GM21447 (cell line): ENCODE measurements at regions not wholly inside any gene's neighbourhood (a gene's known extent, or its start where the extent isn't known, plus 50 kb on each side); places are given as distances from the start of the nearest gene placed in this dataset.
"Not testable (repeated sequence)": the region's sequence is repeated elsewhere in the genome, so short reads cannot be mapped to it uniquely, and the experiment has no call there.

Experiments used
- ATAC-seq: cut with Tn5 transposase; IDR thresholded peaks from one replicate; pipeline ENCODE4 v1.9.1; 2021; ENCODE audit not compliant: unreplicated experiment

DNA sequence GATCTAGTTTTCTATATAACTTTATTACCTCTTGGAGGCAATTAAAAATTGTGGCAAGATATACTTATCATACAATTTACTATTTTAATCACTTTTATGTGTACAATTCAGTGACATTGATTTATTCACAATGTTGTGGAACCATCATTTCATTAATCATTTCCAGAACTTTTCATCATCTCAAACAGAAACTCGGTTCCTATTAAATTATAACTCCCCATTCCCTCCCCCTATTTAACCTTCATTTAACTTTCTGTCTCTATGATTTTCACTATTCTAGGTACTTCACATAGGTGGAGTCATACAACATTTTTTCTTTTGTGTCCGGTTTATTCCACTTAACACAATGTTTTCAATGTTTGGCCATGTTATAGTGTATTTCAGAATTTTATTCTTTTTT, 252.8 kb downstream of the REEP3 start:
- ATAC-seq = no peak

DNA sequence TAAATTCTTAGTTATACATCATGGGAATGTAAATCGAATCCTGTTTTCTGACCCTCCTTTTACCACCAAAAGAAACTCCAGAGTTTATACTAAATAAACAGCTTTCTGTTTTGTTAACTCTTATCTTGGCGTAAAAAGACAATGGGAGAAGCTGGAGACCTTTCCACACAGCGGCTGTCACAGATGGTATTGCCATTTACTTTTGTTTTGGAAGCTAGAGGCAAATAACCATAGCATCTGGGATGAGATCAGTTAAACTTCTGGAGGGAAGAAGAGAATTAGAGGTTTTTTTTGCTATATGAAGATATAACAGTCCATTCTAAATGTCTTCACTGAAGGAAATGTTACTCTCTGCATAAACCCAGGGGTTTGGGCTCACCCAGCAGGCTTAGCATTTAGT, 258.9 kb downstream of the REEP3 start:
- no peak for ATAC-seq

DNA sequence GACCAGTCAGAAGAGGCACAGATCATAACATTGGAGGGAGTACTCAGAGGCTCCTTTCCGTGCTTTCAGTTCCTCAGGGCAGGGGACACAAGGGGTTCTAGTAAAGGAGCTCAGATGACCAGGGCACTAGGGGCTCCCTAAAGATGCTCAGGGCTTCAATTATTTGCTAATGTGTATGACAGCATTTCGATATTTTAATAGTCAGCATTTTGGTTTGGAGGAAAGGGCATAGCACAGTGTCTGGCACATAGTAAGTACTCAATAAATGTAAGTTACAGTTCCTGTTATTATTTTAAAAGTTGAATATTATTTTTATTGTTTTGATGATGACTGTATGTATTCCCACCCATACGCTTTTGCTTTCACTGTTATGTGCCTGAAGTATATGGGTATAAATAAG, 260.0 kb downstream of the REEP3 start:
- ATAC-seq = no peak

DNA sequence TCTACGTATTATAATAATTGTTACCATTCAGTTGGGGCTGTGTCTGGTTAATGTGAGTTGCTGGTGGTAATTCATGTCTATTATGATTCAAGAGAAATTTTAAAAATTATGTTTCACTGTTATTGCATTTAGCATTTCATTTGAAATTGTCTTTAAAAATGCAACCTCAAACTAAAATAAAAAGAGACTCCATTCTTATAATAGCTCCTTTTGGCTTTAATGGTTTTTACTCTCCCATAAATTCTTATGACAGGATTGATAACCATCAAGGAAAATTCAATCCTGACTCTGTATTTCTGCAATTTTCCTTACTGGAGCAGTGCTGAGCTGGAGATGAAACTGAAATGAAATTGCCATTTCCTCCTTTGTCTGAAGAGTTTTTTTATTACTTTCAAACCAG, 262.7 kb downstream of the REEP3 start:
- no peak for ATAC-seq

DNA sequence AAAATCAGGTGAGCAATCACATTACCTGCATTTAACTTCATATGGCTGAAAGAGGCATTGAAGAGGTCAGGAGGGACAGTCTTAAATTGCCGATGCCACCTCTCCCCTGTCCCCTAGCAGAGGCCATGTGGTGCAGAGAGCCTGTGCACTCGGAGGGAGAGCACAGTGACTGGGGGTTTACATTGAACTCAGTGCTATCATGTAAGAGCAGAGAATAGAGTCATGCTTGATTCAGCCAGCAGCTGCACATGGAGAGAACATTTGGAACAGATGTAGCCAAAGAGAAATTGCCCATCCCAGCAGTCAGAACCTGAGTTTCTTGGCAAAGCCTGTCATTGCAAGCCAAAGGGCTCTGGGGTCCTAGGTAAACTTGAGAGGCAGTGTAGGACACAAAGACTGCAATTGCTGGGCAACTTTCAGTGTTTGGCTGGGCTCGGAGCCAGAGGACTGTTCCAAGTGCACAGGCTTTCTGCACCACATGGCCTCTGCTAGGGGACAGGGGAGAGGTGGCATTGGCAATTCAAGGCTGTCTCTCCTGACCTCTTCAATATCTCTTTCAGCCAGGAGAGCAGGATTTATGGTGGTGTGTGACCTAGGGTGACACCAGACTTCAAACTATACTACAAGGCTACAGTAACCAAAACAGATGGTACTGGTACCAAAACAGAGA, 267.1 kb downstream of the REEP3 start:
- no peak for ATAC-seq

DNA sequence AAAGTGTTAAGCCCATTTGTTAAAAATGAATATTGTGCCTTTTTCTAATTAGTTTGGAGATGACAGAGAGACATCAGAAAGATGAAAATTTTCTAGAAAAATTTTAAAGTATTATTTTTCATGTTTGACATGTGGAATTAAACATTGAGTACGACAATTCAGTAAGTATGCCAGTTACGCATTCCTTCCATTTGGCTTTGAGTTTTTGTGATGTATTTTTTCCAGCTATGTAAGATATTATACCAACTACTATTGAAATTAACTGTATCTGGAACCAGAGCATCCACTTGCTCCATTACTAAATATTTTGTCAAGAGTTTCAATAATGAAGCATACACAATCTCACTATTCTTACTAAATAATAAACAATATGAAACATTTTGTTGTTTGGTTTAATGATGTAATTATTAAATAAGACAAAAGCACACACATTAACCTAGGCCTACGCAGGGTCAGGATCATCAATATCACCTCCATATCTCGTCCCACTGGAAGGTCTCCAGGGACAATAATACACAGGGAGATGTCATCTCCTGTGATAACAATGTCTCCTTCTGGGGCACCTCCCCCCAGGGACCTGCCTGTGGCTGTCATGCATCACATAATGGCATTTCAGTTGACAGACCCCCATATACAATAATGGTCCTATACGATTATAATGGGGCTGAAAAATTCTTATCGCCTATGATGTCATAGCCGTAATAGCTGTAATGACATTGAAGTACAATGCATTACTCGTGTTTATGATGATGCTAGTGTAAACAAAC, 274.1 kb downstream of the REEP3 start:
- no peak for ATAC-seq

DNA sequence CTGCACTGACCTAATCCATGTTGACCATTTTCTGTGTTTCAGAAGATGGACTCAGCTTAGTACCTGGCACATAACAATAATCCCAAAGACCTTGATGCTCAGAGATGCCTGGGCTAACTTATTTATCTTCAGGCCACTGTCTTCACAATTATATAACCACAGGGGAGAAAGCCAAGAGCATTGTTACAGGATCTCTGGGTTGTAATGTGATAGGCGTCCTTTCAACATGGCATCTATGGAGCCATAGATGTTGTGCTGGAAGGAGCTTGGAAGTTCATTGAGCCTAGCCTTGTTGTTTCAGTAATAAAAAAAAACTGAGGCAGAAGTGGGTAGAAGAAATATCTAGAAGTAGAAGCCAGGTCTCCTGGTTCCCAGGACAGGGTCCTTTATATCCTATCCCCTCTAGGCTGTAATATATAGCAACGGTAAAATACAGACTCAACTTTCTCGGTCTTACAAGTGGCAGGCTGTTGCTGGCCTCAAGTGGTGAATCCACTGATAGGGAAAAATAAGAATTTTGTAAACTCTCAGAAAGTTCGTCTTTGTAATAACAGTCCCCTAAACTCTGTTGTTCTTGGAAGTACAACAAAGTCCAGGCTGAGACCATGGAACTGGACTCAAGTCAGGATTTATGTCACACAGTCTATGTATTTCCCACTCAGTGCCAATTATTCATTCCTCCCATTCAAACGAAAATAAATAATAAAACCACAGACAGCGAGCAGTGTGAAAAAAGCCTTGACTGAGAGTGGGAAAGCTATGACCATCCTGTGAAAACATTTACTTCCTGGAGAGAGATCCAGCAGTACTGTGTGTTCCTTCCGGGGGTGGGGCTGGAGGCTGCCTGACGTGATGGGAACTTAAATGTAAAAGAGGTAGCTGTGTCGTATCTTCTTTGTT, 277.6 kb downstream of the REEP3 start:
- ATAC-seq = no peak

DNA sequence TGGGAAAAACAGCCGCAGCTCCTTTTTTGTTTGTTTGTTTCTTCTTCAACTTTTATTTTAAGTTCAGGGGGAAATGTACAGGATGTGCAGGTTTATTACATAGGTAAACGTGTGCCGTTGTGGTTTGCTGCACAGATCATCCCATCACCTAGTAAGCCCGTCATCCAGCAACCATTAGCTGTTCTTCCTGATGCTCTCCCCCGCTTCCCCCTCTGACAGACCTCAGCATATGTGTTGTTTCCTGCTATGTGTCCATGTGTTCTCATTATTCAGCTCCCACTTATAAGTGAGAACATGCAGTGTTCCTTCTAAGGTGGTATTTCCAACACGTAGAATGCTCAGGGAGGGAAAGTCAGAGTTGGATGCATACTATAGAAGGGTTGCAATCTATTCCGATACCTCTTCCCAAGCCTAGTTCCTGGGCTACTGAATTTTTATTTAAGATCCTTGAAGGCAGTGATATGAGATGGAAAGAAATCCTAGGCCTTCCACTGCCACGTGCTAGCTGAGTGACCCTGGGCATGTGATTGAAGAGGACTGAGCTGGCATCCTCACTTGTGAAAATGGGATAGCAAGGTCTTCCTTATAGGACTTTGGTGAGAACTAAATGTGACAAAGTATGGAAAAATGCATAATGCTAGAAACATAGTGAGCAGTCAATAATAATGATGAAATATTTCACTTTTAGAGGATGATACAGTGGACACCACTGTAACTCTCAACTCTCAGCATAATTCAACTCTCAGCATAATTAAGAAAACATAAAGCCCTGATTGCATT, 278.5 kb downstream of the REEP3 start:
- no peak for ATAC-seq

DNA sequence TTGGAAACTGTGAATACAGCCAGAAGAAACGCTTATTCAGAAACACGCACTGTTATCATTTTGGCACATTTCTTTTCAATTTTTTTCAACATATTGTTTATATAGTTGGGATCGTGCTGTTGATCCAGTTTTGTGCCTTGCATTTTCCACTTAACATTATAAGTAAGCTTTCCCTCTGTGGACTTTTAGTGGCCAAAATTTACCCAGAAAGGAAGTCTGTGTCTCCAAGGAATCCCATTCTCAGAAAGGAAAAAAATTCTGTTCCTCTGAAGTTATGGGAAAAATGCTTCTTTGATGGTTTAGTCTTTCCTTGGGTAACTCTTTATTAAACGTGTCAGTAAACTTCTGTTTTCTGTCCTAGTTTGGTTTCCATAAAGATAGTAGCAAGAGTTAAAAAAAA, 280.0 kb downstream of the REEP3 start:
- no peak for ATAC-seq

DNA sequence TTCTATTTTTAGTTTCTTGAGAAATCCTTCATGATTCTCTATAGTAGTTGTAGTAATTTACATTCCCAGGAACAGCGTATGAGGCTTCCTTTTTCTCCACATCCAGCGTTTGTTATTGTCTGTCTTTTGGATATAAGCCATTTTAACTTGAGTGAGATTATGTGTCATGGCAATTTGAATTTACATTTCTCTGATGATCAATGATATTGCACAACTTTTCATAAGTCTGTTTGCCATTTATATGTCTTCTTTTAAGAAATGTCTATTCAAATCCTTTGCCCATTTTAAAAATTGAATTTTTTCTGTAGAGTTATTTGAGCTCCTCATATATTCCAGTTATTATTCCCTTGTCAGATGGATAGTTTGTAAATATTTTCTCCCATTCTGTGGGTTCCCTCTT, 285.1 kb downstream of the REEP3 start:
- ATAC-seq = no peak

DNA sequence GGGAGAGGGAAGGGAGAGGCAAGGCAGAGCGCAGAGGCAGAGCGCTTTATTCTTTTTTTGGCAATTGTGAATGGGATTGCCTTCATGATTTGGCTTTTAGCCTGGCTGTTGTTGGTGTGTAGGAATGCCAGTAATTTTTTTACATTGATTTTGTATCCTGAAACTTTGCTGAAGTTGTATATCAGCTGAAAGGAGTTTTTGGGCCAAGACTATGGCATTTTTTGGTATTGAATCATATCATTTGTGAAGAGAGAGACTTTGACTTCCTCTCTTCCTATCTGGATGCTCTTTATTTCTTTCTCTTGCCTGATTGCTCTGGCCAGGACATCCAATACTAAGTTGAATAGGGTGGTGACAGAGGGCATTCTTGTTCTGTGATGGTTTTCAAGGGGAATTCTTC, 291.3 kb downstream of the REEP3 start:
- no peak for ATAC-seq

DNA sequence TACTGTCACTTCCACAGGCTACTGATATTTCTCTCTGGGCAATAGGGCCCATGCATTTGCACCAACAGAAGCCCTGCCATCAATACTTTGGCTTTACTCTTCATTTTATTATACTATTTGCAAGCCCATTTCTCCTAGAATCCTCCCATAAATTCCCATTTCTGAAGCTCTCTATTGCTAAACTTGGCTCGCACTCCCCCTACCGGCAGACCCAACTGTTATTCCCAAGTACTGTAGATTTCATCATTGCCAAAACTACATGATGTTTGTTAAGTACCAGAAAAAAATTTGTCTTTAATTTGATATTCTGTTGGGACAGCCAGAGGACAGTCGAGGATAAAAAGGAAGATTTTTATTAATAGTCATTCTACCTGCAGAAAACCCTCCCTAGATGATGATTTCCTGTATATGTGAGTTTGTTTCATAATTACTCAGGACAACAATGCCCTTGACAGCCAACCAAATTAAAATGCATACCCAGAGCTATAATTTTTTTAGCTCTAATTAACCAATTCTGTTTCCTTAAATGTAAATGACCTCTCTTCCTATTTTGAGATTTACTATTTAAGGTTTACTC, 298.6 kb downstream of the REEP3 start:
- ATAC-seq = no peak

DNA sequence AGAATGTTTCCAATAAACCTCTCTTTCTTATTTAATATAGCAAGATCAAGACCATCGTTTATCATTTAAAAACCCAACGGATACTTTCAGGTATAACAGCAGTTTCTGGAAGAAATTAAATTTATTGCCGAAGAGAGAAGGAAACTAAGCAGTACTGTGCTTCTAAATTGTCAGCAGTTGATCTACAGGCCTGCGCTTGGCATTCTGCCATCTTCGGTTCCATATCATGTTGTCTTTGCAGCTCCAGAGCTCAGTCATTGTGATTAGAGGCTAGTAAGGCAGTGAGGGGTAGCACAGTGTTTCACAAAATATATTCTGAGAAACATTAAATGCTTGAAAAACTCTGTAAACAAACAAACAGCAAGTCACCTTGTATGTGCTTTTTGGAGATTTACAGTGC, 301.3 kb downstream of the REEP3 start:
- no peak for ATAC-seq

DNA sequence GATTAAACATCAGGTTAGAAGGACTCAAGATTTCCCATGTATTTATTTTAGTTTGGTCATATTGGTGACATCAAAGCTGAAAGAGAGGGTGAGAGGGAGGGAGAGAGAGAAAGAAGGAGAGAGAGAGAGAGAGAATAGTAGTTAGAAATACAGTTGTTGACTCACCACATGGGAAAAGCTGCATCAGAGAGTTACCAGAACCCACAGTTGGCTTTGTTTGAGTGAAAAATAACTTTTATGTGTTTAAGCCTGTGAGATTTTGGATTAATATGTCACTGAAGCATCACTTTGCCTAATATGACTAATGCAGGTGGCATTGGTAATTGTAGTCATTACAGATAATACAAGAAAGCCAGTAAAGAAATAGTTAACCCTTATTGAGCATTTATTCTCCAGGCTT, 303.9 kb downstream of the REEP3 start:
- ATAC-seq = no peak

DNA sequence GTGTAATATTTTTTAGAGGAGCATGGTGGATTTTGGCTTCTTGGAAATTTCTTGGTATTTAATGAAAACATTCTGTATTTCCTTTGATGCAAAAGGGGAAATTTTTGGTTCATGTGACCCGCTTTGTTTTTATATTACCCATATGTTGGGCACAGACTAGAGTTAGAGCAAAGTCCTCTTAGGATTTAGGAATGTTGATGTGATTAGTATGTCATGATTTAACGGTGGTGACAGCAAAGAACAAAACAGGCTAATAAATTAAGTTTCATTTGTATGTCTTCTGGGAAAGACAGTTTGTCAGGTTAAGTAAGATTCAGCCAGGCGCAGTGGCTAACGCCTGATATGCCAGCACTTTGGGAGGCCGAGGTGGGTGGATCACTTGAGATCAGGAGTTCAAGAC, 304.6 kb downstream of the REEP3 start:
- ATAC-seq = no peak

DNA sequence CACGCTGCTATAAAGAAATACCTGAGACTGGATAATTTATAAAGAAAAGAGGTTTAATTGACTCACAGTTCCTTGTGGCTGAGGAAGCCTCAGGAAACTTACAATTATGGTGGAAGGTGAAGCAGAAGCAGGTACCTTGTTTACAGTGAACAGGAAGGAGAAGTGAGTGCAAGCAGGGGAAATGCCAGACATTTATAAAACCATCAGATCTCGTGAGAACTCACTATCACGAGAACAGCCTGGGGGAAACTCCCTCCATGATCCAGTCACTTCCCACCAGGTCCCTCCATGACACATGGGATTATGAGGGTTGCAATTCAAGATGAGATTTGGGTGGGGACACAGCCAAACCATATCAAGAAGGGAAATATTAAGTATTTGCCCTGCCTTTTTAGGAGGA, 305.8 kb downstream of the REEP3 start:
- not testable (repeated sequence) for ATAC-seq

DNA sequence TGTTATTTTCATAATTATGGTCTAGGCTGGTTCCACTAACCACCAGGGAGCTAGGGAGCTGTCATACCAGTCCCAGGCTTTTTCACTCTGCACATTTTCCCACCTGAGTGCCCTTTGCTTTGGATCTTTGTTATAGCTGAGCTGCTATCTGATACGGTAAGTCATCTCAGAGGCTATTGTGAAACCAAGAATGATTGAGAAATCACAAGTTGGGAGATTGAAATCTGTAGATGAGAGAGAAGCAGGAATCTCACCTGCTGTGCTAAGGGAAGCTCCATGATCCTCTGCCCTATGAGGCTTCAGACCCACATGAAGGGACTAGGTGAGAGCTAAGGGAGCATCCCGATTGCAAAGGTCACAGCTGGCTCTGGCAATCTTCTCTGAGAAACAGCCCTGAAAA, 307.8 kb downstream of the REEP3 start:
- no peak for ATAC-seq

DNA sequence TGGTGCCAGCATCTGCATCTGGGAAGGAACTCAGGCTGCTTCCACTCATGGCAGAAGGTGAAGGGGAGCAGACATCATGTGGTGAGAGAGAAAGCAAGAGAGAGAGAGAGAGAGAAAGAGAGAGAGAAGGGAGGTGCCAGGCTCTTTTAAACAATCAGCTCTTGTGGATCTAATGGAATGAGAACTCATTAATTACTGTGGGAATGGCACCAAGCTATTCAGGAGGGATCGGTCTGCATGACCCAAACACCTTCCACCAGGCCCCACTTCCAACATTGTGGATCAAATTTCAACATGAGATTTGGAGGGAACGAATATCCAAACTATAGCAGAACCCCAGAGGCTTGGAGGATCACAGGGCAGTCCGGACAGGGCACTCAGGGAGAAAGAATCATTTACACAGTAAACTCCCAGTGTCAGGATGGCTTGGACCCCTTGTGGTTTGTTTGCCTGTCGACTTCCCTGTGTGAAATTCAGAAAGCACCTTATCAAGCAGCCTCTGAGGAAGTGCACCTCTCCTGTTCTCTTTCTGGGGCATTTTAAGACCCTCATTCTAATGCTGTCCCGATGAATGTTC, 308.5 kb downstream of the REEP3 start:
- no peak for ATAC-seq

DNA sequence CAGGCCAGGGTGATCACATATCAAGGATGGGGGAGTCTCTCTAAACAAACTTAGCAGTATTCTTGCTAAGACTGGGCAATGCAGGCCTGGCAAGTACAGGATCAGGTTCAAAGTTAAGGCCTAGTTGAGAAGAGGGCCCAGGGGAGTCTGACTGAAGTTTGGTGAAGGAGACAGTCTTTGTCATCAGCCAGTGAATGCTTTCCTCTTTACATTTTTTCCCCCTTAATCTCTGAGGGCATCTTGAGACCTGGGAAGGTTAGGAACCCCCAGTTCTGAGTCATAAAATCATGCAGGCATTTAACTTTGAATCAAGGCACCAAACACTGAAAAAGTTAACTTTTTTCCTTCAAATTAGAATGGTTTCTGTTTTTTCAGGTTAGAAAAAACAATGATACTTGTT, 311.5 kb downstream of the REEP3 start:
- no peak for ATAC-seq

DNA sequence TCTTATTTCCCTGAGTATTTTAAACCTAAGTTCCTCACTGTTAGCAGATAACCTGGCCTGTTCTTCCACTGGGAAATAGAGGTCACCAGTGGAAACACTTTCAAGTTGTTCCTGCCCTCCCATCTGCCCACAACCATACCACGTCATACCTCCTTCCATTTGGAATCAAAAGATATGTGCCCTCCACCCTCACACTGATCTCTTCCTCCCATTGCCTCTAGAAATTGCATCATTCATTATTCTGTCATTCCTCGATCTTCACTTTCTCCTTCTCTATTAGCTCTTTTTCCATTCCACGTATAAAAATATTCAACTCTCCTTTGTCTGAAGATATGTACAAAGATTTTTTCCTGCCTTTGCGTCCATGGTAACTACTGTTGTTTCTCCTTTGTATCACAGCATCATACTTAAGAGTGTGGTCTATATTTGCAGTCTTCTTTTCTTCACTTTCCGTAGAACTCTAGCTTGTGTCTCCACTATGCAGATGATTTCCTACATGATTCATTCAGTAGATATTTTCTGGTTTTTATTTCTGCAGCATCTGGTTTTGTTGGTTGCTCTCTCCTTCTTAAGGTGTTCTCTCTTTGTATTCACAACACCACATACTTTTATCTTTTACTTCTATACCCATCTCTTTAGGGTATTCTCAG, 312.3 kb downstream of the REEP3 start:
- no peak for ATAC-seq
